Neural progenitor cell (in vitro differentiated cells): ENCODE measurements at regions not wholly inside any gene's neighbourhood (a gene's known extent, or its start where the extent isn't known, plus 50 kb on each side); places are given as distances from the start of the nearest gene placed in this dataset.

Experiments used
- DNase-seq: peaks from one replicate; pipeline ENCODE4 v3.0.0-alpha.2; 2016; ENCODE audit warnings: low spot score
- H2AFZ ChIP-seq: fragments of 200-600 bp; sonication (generic); replicated peaks from 2 replicates; pipeline ENCODE4 v1.6.1; 2016; ENCODE audit warnings: antibody characterized with exemption
- H3F3A ChIP-seq: fragments of 200-600 bp; sonication (generic); 2 replicates; pipeline ENCODE4 v1.6.1; 2016; ENCODE audit warnings: antibody characterized with exemption, low read depth
- H3K27ac ChIP-seq: fragments of 200-600 bp; sonication (generic); 2 replicates; pipeline ENCODE4 v1.5.1; 2016; ENCODE audit warnings: mild to moderate bottlenecking
- H3K27me3 ChIP-seq: fragments of 200-600 bp; sonication (generic); 2 replicates; pipeline ENCODE4 v1.6.1; 2016; ENCODE audit warnings: mild to moderate bottlenecking, moderate library complexity
- H3K36me3 ChIP-seq: fragments of 200-600 bp; sonication (generic); 2 replicates; pipeline ENCODE4 v1.5.1; 2016
- H3K4me1 ChIP-seq: fragments of 200-600 bp; sonication (generic); 2 replicates; pipeline ENCODE4 v1.6.1; 2016; ENCODE audit warnings: mixed run types
- H3K4me2 ChIP-seq: fragments of 200-600 bp; sonication (generic); 2 replicates; pipeline ENCODE4 v1.6.1; 2016
- H3K4me3 ChIP-seq: fragments of 200-600 bp; sonication (generic); 2 replicates; pipeline ENCODE4 v1.5.1; 2016
- H3K79me2 ChIP-seq: fragments of 200-600 bp; sonication (generic); 2 replicates; pipeline ENCODE4 v1.6.1; 2016; ENCODE audit warnings: low read depth
- H3K9ac ChIP-seq: fragments of 200-600 bp; sonication (generic); 2 replicates; pipeline ENCODE4 v1.6.1; 2016
- H3K9me3 ChIP-seq: fragments of 200-600 bp; sonication (generic); 2 replicates; pipeline ENCODE4 v1.5.1; 2016; ENCODE audit warnings: low read depth
- H4K20me1 ChIP-seq: fragments of 200-600 bp; sonication (generic); 2 replicates; pipeline ENCODE4 v1.6.1; 2016; ENCODE audit warnings: low read depth
- H3K27ac Mint-ChIP-seq: 3 replicates; pipeline ENCODE4 v1.8.0; 2021; ENCODE audit warnings: mixed read lengths
- H3K27me3 Mint-ChIP-seq: 2 replicates; pipeline ENCODE4 v1.8.0; 2022; ENCODE audit warnings: low read depth, mild to moderate bottlenecking, inconsistent platforms, moderate library complexity, mixed read lengths; ENCODE audit not compliant: insufficient read depth
- H3K36me3 Mint-ChIP-seq: 3 replicates; pipeline ENCODE4 v1.8.0; 2021; ENCODE audit warnings: mixed read lengths
- H3K4me1 Mint-ChIP-seq: 3 replicates; pipeline ENCODE4 v1.8.0; 2021; ENCODE audit warnings: mixed read lengths
- H3K4me3 Mint-ChIP-seq: 3 replicates; pipeline ENCODE4 v1.8.0; 2021; ENCODE audit warnings: mild to moderate bottlenecking, moderate library complexity, mixed read lengths
- H3K9me3 Mint-ChIP-seq: 3 replicates; pipeline ENCODE4 v1.8.0; 2020; ENCODE audit warnings: mixed read lengths
- EZH2 ChIP-seq: fragments of 200-600 bp; sonication (generic); IDR thresholded peaks from 2 replicates; pipeline ENCODE4 v1.6.1; 2017; ENCODE audit warnings: antibody characterized with exemption, mild to moderate bottlenecking, moderate library complexity
- EZH2phosphoT487 ChIP-seq: fragments of 200-600 bp; sonication (generic); IDR thresholded peaks from 2 replicates; pipeline ENCODE4 v1.6.1; 2017; ENCODE audit warnings: antibody characterized with exemption
- TF ChIP-seq, protein P1 (sequence below): fragments of 200-600 bp; sonication (generic); IDR thresholded peaks from 2 replicates; pipeline ENCODE4 v1.5.1; 2017; ENCODE audit warnings: antibody characterized with exemption, mild to moderate bottlenecking

DNA sequence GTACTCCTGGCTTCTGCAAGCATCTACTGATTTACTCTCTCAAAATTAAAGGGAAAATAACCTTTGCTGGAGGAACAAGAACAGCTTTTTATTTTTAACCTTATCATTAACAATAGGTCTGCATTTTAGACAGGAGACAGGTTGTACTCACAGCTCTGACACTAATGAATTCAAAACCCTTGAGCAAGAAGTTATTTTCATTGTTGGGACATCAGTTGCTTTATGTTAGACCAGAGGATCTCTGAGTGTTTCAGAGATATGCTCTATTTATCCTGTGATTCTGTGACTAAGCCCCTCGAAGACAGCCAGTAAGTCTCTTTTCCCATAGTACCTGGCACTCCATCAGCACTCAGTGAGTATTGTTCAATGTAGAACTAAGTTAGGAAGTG is 190.2 kb upstream of the PCSK5 start:
- Histone ChIP-seq H3K9me3 (no peaks in the 10 kb centered on the region), H3K4me1 (no peaks in the 10 kb centered on the region), H4K20me1 (no peaks in the 10 kb centered on the region), H2AFZ (no peak overlapping the region), H3F3A (no peaks in the 10 kb centered on the region), H3K4me2 (no peak overlapping the region), H3K9ac (no peak overlapping the region), H3K36me3 (no peaks in the 10 kb centered on the region), H3K27me3 (no peaks in the 10 kb centered on the region), H3K79me2 (no peaks in the 10 kb centered on the region), H3K4me3 (no peak overlapping the region), H3K27ac (no peak overlapping the region)
- Mint-ChIP-seq H3K36me3 (no peaks in the 10 kb centered on the region), H3K27ac (no peak overlapping the region), H3K4me3 (no peak overlapping the region), H3K9me3 (no peaks in the 10 kb centered on the region), H3K4me1 (no peaks in the 10 kb centered on the region), H3K27me3 (no peaks in the 10 kb centered on the region)
- TF ChIP-seq EZH2 (no peak), EZH2phosphoT487 (no peak)
- TF ChIP-seq, protein P1, sequence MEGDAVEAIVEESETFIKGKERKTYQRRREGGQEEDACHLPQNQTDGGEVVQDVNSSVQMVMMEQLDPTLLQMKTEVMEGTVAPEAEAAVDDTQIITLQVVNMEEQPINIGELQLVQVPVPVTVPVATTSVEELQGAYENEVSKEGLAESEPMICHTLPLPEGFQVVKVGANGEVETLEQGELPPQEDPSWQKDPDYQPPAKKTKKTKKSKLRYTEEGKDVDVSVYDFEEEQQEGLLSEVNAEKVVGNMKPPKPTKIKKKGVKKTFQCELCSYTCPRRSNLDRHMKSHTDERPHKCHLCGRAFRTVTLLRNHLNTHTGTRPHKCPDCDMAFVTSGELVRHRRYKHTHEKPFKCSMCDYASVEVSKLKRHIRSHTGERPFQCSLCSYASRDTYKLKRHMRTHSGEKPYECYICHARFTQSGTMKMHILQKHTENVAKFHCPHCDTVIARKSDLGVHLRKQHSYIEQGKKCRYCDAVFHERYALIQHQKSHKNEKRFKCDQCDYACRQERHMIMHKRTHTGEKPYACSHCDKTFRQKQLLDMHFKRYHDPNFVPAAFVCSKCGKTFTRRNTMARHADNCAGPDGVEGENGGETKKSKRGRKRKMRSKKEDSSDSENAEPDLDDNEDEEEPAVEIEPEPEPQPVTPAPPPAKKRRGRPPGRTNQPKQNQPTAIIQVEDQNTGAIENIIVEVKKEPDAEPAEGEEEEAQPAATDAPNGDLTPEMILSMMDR, result no peak
- no peak for DNase-seq

DNA sequence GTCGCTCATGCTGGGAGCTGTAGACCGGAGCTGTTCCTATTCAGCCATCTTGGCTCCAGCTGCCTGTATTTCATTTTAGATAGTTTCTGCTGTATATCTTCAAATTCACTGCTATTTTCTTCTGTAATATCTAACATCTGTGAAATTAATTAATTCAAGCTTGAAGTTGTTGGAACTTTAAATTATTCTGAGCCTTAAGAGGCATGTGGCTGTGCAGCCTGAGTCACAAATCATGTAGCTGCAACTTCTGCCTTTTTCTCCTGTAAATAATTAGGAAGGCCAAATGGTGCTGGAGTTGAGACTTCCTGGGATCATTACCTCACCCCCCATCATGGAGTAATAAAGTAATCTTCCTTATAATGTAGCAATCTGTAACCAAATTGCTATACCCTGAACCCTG is 183.3 kb upstream of the PCSK5 start:
- no peaks in the 10 kb centered on the region for H3K27me3 ChIP-seq
- H3K9ac ChIP-seq, result no peak overlapping the region
- no peak for DNase-seq
- no peaks in the 10 kb centered on the region for H3K79me2 ChIP-seq
- H3K9me3 Mint-ChIP-seq, result peaks cover 3% of the 10 kb centered on the region
- H3F3A ChIP-seq, result no peaks in the 10 kb centered on the region
- no peaks in the 10 kb centered on the region for H4K20me1 ChIP-seq
- no peak overlapping the region for H3K4me3 Mint-ChIP-seq
- no peak overlapping the region for H3K27ac Mint-ChIP-seq
- no peak overlapping the region for H2AFZ ChIP-seq
- H3K4me1 ChIP-seq, result no peaks in the 10 kb centered on the region
- no peak overlapping the region for H3K4me3 ChIP-seq
- H3K9me3 ChIP-seq, result no peaks in the 10 kb centered on the region
- TF ChIP-seq EZH2 (no peak), EZH2phosphoT487 (no peak)
- TF ChIP-seq, protein P1, result no peak
- H3K4me2 ChIP-seq, result no peak overlapping the region
- no peaks in the 10 kb centered on the region for H3K4me1 Mint-ChIP-seq
- no peaks in the 10 kb centered on the region for H3K36me3 ChIP-seq
- H3K27me3 Mint-ChIP-seq, result no peaks in the 10 kb centered on the region
- no peak overlapping the region for H3K27ac ChIP-seq
- no peaks in the 10 kb centered on the region for H3K36me3 Mint-ChIP-seq

DNA sequence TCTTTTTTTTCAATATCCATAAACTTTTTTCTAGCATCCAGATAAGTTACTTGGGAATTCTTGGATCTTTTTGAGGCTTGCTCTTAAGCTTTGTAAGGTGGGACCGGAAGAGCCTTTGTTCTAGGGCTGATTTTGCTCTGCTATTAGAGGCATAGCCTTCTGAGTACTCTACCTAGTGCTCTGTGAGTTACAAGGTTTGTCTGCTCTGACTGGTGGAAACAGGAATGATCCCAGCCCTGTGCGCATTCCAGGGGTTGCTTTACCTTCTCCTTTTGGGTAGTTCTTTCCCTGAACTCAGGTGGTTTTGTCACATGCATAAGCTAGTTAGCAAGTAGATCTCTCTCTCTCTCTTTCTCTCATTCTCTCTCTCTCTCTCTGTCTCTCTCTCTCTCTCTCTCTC is 180.8 kb upstream of the PCSK5 start:
- H3K4me3 ChIP-seq, result no peak overlapping the region
- Mint-ChIP-seq H3K27me3 (no peaks in the 10 kb centered on the region), H3K4me3 (no peak overlapping the region), H3K27ac (no peak overlapping the region), H3K9me3 (peaks cover 3% of the 10 kb centered on the region), H3K36me3 (no peaks in the 10 kb centered on the region), H3K4me1 (no peaks in the 10 kb centered on the region)
- H3K79me2 ChIP-seq, result no peaks in the 10 kb centered on the region
- peak; percentile 2 for DNase-seq
- H3K4me1 ChIP-seq, result no peaks in the 10 kb centered on the region
- no peaks in the 10 kb centered on the region for H3K36me3 ChIP-seq
- H3K9ac ChIP-seq, result no peak overlapping the region
- H2AFZ ChIP-seq, result peak overlapping the region; percentile 50
- no peaks in the 10 kb centered on the region for H3F3A ChIP-seq
- H3K9me3 ChIP-seq, result no peaks in the 10 kb centered on the region
- H3K27ac ChIP-seq, result no peak overlapping the region
- H3K4me2 ChIP-seq, result no peak overlapping the region
- no peak for TF ChIP-seq EZH2
- no peaks in the 10 kb centered on the region for H4K20me1 ChIP-seq
- no peaks in the 10 kb centered on the region for H3K27me3 ChIP-seq

DNA sequence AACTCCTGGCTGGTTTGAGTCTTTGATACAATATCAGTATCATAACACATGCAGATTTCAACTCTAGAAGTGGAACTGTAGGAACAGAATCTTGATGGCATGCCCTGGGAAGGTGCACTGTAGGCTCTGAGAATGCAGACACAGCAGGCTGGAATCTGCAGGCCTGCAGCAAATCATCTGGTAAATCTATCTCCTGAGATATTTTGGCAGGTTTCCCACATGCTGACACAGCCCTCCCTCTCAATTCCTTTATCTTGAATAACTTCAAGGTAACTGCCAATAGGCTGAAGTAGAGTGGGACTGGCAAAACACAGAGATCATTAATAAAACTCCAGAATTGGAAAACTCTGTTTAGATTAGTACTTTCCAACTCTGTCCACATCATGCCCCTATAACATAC is 177.8 kb upstream of the PCSK5 start:
- H3K9ac ChIP-seq, result no peak overlapping the region
- no peaks in the 10 kb centered on the region for H3K79me2 ChIP-seq
- no peaks in the 10 kb centered on the region for H3K27me3 ChIP-seq
- H3K27ac Mint-ChIP-seq, result no peak overlapping the region
- H3K4me3 ChIP-seq, result no peak overlapping the region
- H3K9me3 Mint-ChIP-seq, result no peaks in the 10 kb centered on the region
- DNase-seq, result no peak
- H3F3A ChIP-seq, result no peaks in the 10 kb centered on the region
- no peak overlapping the region for H3K27ac ChIP-seq
- no peaks in the 10 kb centered on the region for H3K36me3 Mint-ChIP-seq
- H3K4me1 Mint-ChIP-seq, result no peaks in the 10 kb centered on the region
- H2AFZ ChIP-seq, result peak overlapping the region; percentile 17
- no peak for TF ChIP-seq EZH2
- TF ChIP-seq, protein P1, result no peak
- TF ChIP-seq EZH2phosphoT487, result no peak
- no peaks in the 10 kb centered on the region for H3K27me3 Mint-ChIP-seq
- no peak overlapping the region for H3K4me3 Mint-ChIP-seq
- no peaks in the 10 kb centered on the region for H3K9me3 ChIP-seq
- no peaks in the 10 kb centered on the region for H3K36me3 ChIP-seq
- no peak overlapping the region for H3K4me2 ChIP-seq
- H4K20me1 ChIP-seq, result no peaks in the 10 kb centered on the region
- no peaks in the 10 kb centered on the region for H3K4me1 ChIP-seq
